Effector CD8-positive, alpha-beta T cell (primary cell): ENCODE measurements at regions not wholly inside any gene's neighbourhood (a gene's known extent, or its start where the extent isn't known, plus 50 kb on each side); places are given as distances from the start of the nearest gene placed in this dataset.

Experiments
- DNase-seq: peaks from one replicate; lab custom pipeline; 2025; lab: John Stamatoyannopoulos, UW

DNA sequence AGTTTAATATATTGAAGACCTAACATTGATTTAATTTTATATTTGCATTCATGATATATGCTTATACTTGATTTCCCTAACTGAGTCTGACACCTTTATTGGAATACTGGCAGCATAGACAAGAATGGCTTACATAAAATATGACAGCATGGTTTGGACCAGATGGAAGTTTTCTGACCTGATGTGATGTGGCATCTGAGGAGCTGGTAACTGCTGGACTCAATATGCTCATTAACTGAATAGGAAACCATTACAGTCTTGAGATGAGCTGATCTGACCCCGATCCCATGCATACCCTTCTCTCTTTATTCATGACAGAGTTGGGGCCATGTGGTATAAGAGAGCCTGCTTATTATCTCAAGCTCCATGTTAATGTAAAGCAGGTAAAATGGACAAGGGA is 604.8 kb upstream of the SEL1L start:
- DNase-seq, result no peak

DNA sequence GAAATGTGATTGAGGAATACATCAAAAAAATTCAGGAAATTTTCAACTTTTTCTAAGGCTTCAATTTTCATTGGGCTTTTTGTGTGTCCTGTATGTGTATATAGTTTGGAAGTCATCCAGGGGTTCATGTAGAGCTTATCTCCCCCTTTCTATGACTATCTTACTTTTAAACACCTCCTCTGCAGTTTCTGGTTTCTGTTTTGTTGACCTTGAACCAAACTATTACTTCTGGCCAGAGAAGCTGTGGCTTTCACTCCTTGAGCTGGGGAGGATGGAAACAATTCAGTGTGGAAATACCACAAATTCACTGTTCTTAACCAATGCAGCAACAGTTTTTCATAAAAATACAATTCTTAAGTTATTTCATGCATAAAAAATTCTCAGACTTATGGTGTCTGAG is 613.2 kb upstream of the SEL1L start:
- no peak for DNase-seq

DNA sequence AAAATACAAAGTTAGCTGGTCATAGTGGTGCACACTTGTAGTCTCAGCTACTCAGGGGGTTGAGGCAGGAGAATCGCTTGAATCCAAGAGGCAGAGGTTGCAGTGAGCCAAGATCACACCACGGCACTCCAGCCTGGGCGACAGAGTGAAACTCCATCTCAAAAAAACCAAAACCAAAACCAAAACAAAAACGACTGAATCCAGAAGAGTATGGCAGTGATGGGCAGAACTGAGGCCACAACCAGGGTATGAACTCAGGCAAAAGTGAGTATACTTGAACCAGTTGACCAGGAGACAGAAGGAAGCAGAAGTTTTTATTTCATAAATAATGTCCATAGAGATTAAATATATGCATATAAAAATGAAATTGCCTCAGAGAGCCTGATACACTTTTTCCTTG is 620.0 kb upstream of the SEL1L start:
- no peak for DNase-seq

DNA sequence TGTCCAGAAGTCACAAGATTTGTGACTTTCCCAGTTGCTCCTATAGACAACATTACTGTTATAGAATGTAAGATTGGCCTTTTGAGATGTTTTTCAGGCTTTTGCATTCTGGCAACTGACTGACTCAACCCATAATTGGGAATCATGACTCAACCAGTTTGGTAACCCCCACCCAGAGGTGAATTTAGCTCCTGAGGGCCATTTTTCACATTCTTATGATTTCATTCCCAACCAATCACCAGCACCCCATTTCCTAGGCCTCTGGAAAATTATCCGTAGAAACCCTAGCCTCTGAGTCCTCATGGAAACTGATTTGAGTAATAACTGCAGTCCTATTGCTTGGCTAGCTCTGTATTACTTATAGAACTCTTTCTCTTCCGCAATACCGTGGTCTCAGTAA is 626.0 kb upstream of the SEL1L start:
- DNase-seq, result no peak

DNA sequence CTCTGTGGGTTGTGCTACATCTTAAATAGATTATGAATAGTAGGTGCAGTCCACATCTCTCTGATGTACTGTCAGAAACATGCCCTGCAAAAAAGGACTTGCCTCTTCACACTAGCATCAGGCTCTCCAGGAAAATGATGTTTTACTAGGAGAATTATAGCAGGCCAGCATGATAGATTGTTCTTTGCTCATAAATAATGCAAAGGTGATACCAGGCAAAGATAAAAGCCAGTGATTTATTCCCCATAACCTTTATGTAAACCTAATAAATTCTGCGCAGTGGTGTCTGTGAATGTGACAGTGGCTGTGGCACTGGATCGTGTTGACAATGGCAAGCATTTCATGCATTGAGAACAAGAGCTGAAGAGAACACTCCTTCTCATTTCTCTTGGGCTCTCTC is 646.5 kb upstream of the SEL1L start:
- DNase-seq, result no peak

DNA sequence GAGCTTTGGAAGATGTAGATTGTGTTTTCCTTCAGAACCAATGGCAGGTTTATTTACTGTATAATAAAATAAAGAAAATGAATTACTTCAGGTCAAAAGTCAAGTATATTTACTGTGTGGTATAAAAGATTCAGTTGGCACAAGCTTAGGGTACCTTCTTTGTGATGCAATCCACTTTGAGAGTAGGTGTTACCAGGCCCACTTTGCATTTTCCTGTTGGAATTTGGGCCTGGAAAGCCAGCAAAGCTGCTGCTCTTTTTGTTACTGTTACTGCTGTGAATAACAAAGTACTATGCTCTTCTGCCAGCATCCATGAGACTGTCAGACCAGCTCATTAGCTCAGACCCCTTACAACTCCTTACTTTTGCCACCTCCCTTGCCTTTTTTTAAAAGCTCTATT is 649.0 kb upstream of the SEL1L start:
- DNase-seq, result no peak

DNA sequence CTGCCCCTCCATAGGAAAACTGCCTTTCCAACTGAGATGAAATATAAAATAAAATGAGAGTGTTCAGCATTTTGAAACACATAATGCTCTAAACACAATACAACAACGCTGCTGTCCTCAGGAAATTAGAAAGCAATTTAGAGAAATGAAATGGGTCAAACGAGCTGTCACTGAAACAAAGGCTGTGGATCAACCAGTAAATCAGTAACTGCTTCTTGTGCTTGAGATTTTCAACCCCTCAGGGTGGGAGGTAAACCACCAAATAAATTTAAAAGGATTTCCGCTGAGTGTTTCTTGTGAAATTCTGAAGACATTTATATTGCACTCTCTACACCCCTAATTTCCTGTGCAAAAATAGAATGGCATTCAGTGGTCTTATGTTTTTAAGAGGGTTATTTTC is 657.1 kb upstream of the SEL1L start:
- DNase-seq, result no peak

DNA sequence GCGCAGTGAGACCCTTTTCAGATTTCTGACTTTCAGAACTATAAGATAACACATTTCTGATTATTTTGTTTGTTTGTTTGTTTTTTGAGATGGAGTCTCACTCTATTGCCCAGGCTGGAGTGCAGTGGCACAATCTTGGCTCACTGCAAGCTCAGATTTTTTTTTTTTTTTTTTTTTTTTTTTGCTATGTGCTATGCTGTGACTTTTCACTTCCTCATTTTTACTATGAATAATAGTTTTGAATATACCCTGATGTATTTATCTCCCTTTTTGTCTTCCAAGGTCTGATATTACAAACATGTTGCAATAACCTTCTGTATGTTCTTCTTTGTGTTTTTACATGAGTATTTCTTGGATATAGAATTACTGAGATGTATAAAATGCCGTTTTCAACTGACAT is 658.7 kb upstream of the SEL1L start:
- no peak for DNase-seq

DNA sequence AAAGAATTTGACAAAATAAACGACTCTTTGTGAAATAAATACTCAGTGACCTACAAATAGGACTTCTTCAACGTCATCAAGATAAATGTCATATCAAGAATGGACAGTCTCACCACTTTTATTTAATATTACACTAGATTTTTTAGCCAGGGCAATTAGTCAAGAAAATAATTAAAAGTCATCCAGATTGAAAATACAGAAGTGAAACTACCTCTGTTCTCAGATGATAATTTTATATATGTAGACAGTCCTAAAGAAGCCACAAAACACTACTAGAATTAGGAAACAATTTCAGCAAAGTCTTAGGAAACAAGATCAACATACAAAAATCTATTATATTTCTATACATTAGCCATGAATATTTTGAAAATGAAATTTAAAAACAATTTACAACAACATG is 689.6 kb upstream of the SEL1L start:
- no peak for DNase-seq

DNA sequence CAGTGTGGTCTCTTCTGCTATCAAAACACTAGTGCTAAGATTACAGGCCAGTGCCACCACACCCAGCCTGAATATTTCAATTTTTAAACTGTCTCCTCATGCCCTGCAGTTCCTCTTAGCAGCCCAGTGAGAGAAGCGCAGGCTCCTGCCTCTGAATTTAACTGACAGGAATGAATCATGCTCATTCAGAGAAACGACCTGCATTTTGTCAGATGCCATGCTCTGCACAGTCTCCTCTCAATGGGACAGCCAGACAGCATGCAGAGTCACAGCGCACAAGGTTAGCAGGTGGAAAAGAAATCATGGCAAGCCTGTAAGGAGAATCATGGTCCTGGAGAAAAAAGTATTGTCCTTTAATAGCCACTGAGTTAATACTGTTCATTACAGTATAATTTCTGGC is 691.0 kb upstream of the SEL1L start:
- no peak for DNase-seq

DNA sequence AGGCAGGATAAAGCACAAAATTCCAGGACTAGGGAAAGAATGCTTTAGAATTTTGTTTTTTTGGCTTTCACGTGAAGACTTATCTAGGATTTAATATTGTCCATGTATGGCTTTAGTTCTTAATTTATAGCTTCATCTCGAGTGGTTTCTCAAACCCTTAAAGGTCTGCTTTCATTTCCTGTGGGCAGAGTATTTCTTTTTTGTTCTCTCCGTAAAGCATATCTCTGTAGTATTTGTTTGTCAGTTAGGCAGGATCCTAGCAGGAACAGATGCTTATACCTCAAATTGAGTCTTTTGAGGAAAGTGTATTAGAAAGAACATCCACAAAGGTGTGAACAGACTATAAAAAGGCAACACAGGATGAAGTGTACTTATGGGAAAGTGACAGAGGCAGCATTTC is 697.1 kb upstream of the SEL1L start:
- no peak for DNase-seq

DNA sequence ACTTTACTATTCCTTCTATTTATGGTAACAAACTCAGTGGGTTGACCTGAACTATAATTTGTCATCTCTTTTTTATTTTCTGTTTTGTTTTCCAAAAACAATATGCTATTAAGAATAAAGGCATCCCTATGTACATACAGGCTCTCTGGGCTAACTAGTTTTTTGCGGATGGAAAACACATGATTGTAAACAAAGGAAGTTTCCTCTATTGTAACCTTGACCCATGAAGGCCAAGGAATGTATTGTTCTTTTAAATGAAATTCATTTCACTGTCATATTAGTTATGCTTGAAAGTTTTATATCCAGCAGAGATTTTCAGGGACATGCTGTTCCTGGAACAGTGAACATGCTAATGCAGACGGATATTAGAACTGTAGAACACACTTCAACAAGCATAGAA is 705.0 kb upstream of the SEL1L start:
- no peak for DNase-seq

DNA sequence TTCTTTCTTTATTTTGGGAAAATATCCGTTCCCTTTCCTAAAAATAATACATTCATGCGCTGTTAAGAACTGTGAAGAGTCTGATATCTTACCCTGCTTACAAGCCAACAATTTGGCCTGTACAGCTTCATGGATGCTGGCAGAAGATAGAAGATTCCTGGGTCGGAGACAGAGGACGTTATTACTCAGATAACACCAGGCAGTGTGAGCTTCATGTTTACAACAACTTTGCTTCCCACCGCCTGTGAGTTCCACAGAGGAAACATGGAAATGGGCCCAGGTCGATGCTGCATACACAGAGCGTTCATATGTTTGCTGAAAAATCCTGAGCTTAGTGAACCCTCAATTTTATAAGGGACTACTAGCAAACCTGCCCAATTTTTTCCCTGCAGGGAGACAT is 705.6 kb upstream of the SEL1L start:
- DNase-seq, result no peak

DNA sequence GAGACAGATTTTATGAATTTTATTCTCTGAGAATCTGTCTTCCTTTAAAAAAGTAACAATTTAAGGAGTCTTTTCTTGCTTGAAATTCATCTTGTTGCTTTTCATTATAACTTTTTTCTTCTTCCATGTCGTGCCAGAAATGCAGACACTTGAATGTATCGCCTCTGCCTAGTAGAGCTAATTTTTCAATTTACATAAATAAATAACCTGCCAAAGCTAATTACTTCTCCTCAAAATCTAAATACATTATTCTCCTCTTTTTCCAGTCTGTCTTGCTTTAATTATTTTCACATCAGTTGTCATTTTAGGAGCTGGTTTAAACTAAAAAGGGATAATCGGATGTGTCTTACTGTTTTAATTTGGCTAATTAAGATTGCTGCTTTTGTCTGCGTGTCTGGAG is 711.1 kb upstream of the SEL1L start:
- no peak for DNase-seq

DNA sequence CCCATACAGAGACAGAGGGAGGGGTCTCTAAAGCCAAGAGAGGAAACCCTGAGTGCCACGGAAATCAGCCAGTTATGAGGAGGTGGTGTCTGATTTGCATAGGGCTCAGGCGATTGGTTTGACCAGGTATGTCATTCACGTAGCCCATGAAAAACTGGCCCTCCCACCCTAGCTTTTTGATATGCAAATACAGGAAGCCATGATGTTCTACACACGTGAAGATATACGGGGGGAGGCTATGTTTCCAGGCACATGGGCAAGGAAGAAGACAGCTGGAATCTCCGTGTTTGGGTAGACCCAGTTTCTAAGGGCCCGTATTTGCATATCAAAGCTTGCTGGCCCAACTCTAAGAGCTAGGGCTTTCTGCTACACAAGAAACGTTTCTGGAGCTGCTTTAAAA is 717.8 kb upstream of the SEL1L start:
- DNase-seq, result no peak

DNA sequence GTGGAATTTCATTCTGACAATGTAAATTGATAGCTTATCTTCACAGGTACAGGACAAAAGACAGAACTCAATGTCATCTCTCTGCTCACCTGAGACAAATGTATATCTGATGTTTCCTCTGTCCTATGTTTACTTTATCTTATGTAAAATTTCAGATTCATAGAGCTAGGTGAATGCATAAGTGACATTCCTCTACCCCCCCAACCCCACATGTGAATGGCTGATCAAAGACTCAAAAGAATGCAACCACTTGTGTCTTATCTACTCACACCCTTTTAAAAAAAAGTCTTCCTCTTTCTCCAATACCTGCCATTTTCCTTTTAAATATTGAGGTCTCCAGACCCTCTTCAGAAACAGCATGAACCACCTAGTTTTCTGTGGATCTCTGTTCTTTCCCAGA is 736.6 kb upstream of the SEL1L start:
- no peak for DNase-seq

DNA sequence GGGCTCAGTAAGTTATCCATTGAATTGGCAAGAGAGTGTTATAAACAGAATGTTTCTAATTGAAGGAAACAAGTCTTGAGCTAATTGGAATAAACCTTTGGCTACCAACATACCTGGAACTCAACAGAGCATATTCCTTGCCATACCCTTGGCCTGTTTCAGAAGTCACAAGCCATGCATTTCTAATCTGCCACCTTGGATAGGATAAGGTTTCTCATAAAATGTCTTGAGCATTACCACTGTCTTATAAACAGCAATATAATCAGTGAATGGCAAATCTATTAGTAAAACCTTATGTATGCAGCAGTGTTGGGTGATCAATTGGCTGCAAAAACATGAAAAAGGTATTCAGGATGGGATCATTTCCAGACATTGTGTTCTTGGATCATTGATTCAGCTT is 765.2 kb upstream of the SEL1L start:
- DNase-seq, result no peak

DNA sequence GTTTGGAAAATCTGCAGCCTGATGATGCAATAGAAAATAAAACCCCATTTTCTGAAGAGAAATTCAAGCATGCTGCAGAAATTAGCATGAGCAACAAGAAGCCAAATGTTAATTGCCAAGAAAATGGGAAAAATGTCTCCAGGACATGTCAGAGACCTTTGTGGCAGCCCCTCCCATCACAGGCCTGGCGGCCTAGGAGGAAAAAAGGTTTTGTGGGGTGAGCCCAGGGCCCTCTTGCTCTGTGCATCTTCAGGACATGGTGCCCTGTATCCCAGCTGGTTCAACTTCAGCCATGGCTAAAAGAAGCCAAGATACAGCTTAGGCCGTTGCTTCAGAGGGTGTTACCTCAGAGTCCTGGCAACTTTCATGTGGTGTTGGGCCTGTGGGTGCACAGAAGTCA is 775.5 kb upstream of the SEL1L start:
- no peak for DNase-seq

DNA sequence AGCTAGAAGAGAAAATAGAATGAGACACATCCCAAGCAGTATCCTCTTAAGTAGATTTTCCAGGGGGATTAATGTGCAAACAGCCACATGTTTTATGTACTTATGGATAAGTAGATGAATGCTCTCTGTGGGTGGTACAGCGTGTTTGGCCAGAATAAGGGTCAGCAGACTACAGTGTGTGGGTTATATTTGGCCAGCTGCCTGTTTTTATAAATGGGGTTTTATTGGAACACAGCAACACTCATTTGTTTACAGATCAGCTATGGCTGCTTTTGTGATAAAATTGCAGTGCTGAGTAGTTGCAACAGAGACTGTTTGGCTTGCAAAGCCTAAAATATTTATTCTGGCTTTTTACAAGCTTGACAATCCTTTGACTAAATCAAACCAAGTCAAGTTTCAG is 780.2 kb upstream of the SEL1L start:
- DNase-seq, result no peak

DNA sequence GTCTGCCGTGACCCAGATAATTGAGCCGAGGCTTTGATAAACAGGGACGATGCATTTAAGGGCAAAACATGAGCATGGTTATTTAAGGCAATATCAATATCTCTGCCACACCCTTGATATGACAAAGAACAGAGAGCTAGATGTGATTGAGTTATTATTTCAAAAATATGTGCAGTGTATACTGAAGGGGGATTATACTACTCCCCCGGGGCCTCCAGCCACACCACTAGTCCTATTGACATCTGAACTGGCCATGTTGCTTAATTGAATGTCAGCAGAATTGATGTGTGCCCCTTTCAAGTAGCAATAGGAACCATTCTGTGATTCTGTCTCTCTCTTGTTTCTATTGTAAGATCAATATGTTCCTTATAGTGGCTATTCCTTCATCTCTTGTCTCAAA is 794.8 kb upstream of the SEL1L start:
- no peak for DNase-seq

DNA sequence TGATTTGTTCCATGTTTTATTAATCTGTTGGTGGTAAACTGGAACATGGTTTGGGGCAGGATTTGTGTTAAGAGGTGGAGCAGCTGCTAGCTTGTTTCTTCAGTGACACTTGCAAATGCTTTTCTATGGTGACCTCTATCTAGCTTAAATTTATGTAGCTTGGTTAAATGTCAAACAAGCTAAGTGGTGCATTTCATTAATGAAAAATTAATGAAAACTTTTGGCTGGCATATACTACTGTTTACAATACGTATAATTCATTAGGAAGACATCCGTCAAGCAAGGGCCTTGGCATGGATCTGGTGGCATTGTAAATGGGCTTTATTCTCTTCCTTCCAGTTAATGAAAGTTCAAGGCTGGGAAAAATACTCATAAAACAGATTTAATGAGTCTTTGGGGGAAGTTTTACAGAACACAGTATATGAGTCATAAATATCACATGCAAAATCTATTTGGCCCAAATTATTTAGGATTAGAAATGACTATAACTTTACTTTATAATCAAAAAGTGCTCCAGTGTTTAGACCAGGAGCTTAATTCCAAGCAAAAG is 807.7 kb upstream of the SEL1L start:
- no peak for DNase-seq

DNA sequence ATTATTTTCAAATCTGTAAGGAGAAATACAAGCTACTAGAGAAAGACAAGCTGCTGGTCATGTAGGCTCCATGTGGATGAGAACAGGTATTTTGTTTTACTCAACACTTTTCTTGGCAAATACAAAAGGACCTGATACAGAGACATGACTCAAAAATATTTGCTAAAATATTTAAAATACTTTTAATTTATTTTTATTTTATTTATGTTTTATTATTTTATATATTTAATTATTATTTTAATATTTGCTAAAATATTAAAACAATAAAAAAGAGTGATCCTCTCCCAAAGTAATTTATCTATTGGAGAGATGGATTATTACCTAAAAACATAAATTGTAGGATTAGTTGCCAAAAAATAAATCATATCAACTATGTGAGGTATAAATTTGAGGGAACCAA is 808.9 kb upstream of the SEL1L start:
- DNase-seq, result no peak

DNA sequence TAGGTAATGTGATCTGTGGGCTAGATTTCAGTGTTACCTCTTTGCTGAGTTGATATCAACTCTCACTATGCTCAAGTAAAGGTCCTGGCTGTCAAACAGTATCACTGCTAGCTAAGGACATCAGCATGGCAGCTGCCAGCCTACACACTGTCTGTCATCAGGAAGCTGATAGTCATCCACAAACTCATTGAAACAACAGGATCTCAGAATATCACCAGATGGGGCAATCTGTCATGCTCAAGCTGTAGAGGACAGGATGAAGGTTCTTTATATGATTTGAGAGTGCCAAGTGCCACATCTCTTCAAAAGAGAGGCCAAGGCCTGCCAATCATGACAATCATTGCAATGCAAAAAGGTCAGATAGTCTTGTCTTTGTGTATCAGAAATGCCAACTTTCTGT is 811.5 kb upstream of the SEL1L start:
- DNase-seq, result no peak

DNA sequence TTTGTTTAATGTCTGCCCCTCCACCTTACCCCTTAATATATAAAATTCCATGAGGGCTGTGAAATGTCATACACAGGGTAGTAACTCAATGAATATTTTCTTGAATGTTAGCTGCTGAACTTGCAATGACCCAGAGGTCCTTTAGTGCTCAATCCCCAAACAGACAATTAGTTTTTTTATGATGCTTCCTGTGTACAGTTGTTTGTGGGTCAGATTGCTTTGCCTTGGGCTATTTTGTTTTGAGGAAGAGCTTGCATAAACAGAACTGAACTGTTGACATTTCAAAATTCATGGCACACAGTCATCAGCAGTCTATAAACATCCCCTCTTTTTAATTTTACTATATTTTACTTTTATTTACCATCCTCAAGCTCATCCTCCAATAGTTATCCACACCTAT is 820.5 kb upstream of the SEL1L start:
- no peak for DNase-seq

DNA sequence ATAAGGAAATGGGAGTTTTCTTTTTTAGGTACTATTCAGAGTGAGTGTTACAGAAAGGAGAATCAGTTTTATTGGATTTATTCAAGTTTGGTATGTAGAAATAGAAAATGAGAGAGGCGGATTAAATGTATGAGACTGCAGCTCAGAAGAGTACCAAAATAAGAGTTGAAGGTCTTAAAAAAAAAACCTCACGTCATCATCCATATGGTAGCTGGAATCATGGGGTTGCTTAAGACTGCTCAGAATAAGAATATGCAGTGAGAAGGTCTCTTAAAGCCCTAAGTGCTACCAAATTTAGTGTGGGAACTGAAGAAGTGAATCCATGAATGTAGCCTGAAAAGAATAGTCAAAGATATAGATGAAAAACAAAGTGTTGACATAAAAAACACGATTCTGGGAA is 825.5 kb upstream of the SEL1L start:
- no peak for DNase-seq
